WTC11 (cell line): ENCODE measurements at regions not wholly inside any gene's neighbourhood (a gene's known extent, or its start where the extent isn't known, plus 50 kb on each side); places are given as distances from the start of the nearest gene placed in this dataset.

ENCODE experiments used
- ATAC-seq: fragments of 200-7000 bp; cut with Tn5 transposase; 2 replicates; pipeline ENCODE4 v1.10.0; 2021; ENCODE audit warnings: mild to moderate bottlenecking, moderate library complexity
- CTCF ChIA-PET: fragments of 300-600 bp; sonication (Branson Sonifier 250); formaldehyde crosslinking; loops from one replicate; lab custom pipeline; 2021; ENCODE audit warnings: antibody characterized with exemption; lab: Charles Lee
- POLR2A ChIA-PET: fragments of 350-600 bp; sonication (Branson Sonifier 250); formaldehyde crosslinking; loops from one replicate; lab custom pipeline; 2021; ENCODE audit warnings: antibody characterized with exemption; lab: Charles Lee
- DNase-seq: peaks from one replicate; pipeline ENCODE4 v3.0.0; 2021; ENCODE audit warnings: low spot score
- H3K27ac Mint-ChIP-seq: 2 replicates; pipeline ENCODE4 v1.8.0; 2021; ENCODE audit warnings: mixed read lengths
- H3K27me3 Mint-ChIP-seq: 2 replicates; pipeline ENCODE4 v1.8.0; 2021; ENCODE audit warnings: low read depth, mild to moderate bottlenecking, moderate library complexity, mixed read lengths
- H3K36me3 Mint-ChIP-seq: 2 replicates; pipeline ENCODE4 v1.8.0; 2021; ENCODE audit warnings: mixed read lengths
- H3K4me1 Mint-ChIP-seq: 2 replicates; pipeline ENCODE4 v1.8.0; 2022; ENCODE audit warnings: mixed read lengths
- H3K4me3 Mint-ChIP-seq: 2 replicates; pipeline ENCODE4 v1.8.0; 2021; ENCODE audit warnings: mild to moderate bottlenecking, moderate library complexity, mixed read lengths
- H3K9me3 Mint-ChIP-seq: 2 replicates; pipeline ENCODE4 v1.8.0; 2021; ENCODE audit warnings: mixed read lengths
- AR ChIP-seq: fragments of 250-450 bp; sonication (Bioruptor Pico); IDR thresholded peaks from 2 replicates; pipeline ENCODE4 v1.9.0; 2021; ENCODE audit warnings: mild to moderate bottlenecking
- CDX4 ChIP-seq: fragments of 250-450 bp; sonication (Bioruptor Pico); IDR thresholded peaks from 2 replicates; pipeline ENCODE4 v1.9.0; 2021; ENCODE audit warnings: moderate library complexity, mild to moderate bottlenecking, inconsistent platforms, borderline replicate concordance
- E2F5 ChIP-seq: sonication (generic); formaldehyde crosslinking; IDR thresholded peaks from 2 replicates; pipeline ENCODE4 v1.8.1; 2022; ENCODE audit warnings: mild to moderate bottlenecking, moderate library complexity, missing genetic modification reagents
- ELF4 ChIP-seq: sonication (generic); formaldehyde crosslinking; IDR thresholded peaks from 2 replicates; pipeline ENCODE4 v1.8.1; 2022; ENCODE audit warnings: low read depth, mild to moderate bottlenecking, moderate library complexity, missing genetic modification reagents
- ETV6 ChIP-seq: sonication (generic); formaldehyde crosslinking; IDR thresholded peaks from 2 replicates; pipeline ENCODE4 v1.8.1; 2022; ENCODE audit warnings: mild to moderate bottlenecking, missing genetic modification reagents
- GRHL2 ChIP-seq: fragments of 250-450 bp; sonication (Bioruptor Pico); IDR thresholded peaks from 2 replicates; pipeline ENCODE4 v1.8.0; 2022; ENCODE audit warnings: mild to moderate bottlenecking, moderate library complexity; ENCODE audit not compliant: insufficient replicate concordance, severe bottlenecking
- HMGXB4 ChIP-seq: sonication (generic); formaldehyde crosslinking; IDR thresholded peaks from 2 replicates; pipeline ENCODE4 v1.8.1; 2023; ENCODE audit warnings: mild to moderate bottlenecking, moderate library complexity, missing genetic modification reagents
- JAZF1 ChIP-seq: fragments of 250-450 bp; sonication (Bioruptor Pico); IDR thresholded peaks from 2 replicates; pipeline ENCODE4 v1.9.0; 2021; ENCODE audit warnings: moderate library complexity, mild to moderate bottlenecking, inconsistent platforms
- NFYB ChIP-seq: sonication (generic); formaldehyde crosslinking; conservative IDR thresholded peaks from 2 replicates; pipeline ENCODE4 v1.8.0; 2022; ENCODE audit warnings: low read depth, missing genetic modification reagents
- SOX15 ChIP-seq: fragments of 250-450 bp; sonication (Bioruptor Pico); IDR thresholded peaks from 2 replicates; pipeline ENCODE4 v1.9.0; 2021; ENCODE audit warnings: mild to moderate bottlenecking
- SP1 ChIP-seq: sonication (generic); formaldehyde crosslinking; conservative IDR thresholded peaks from 2 replicates; pipeline ENCODE4 v1.8.1; 2022; ENCODE audit warnings: missing genetic modification reagents
- TEAD1 ChIP-seq: sonication (generic); formaldehyde crosslinking; IDR thresholded peaks from 2 replicates; pipeline ENCODE4 v1.8.0; 2022; ENCODE audit warnings: mild to moderate bottlenecking, missing genetic modification reagents
- TEAD4 ChIP-seq: sonication (generic); formaldehyde crosslinking; IDR thresholded peaks from 2 replicates; pipeline ENCODE4 v1.8.0; 2022; ENCODE audit warnings: mild to moderate bottlenecking, missing genetic modification reagents
- USF2 ChIP-seq: sonication (generic); formaldehyde crosslinking; IDR thresholded peaks from 2 replicates; pipeline ENCODE4 v1.8.1; 2023; ENCODE audit warnings: mild to moderate bottlenecking, missing genetic modification reagents, moderate library complexity
- ZBTB21 ChIP-seq: sonication (generic); formaldehyde crosslinking; IDR thresholded peaks from 2 replicates; pipeline ENCODE4 v1.8.1; 2023; ENCODE audit warnings: mild to moderate bottlenecking, missing genetic modification reagents, borderline replicate concordance
- ZNF281 ChIP-seq: sonication (generic); formaldehyde crosslinking; IDR thresholded peaks from 2 replicates; pipeline ENCODE4 v1.8.0; 2023; ENCODE audit warnings: mild to moderate bottlenecking, missing genetic modification reagents
- ZNF396 ChIP-seq: fragments of 250-450 bp; sonication (Bioruptor Pico); IDR thresholded peaks from 2 replicates; pipeline ENCODE4 v1.8.0; 2021; ENCODE audit warnings: mild to moderate bottlenecking, moderate library complexity, borderline replicate concordance
- TF ChIP-seq, protein P1 (sequence below): sonication (generic); formaldehyde crosslinking; IDR thresholded peaks from 2 replicates; pipeline ENCODE4 v1.8.1; 2022; ENCODE audit warnings: low read depth, mild to moderate bottlenecking, moderate library complexity, missing genetic modification reagents, borderline replicate concordance
- TF ChIP-seq, protein P2 (sequence below): sonication (generic); formaldehyde crosslinking; IDR thresholded peaks from 2 replicates; pipeline ENCODE4 v1.8.0; 2022; ENCODE audit warnings: mild to moderate bottlenecking, missing genetic modification reagents

- Mint-ChIP-seq H3K9me3 (peaks cover 10% of the 10 kb centered on the region; the same call in 1 of the 2 replicates), H3K4me3 (no peak overlapping the region), H3K27me3 (peaks cover 4% of the 10 kb centered on the region), H3K4me1 (peaks cover 46% of the 10 kb centered on the region), H3K27ac (peak overlapping the region; percentile 8; the same call in 1 of the 2 replicates), H3K36me3 (no peaks in the 10 kb centered on the region)
- CTCF ChIA-PET = no interaction called here
- POLR2A ChIA-PET = interaction anchor here (0.7 kb wide), 1 partner anchor 273 kb away, joined by 3 read pairs; no protein-coding TSS in a partner anchor
- TF ChIP-seq, protein P1, sequence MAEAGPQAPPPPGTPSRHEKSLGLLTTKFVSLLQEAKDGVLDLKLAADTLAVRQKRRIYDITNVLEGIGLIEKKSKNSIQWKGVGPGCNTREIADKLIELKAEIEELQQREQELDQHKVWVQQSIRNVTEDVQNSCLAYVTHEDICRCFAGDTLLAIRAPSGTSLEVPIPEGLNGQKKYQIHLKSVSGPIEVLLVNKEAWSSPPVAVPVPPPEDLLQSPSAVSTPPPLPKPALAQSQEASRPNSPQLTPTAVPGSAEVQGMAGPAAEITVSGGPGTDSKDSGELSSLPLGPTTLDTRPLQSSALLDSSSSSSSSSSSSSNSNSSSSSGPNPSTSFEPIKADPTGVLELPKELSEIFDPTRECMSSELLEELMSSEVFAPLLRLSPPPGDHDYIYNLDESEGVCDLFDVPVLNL (CRISPR knock-in tag) = no peak
- TF ChIP-seq ZNF396 (CRISPR knock-in tag) (no peak), USF2 (CRISPR knock-in tag) (no peak), ETV6 (CRISPR knock-in tag) (no peak), TEAD1 (CRISPR knock-in tag) (no peak), ZBTB21 (CRISPR knock-in tag) (no peak), SP1 (CRISPR knock-in tag) (no peak), CDX4 (CRISPR knock-in tag) (no peak), GRHL2 (CRISPR knock-in tag) (no peak), ZNF281 (CRISPR knock-in tag) (no peak), NFYB (CRISPR knock-in tag) (no peak), ELF4 (CRISPR knock-in tag) (no peak), TEAD4 (CRISPR knock-in tag) (no peak), JAZF1 (CRISPR knock-in tag) (no peak), SOX15 (CRISPR knock-in tag) (no peak), E2F5 (CRISPR knock-in tag) (no peak), HMGXB4 (no peak), AR (CRISPR knock-in tag) (no peak)
- TF ChIP-seq, protein P2, sequence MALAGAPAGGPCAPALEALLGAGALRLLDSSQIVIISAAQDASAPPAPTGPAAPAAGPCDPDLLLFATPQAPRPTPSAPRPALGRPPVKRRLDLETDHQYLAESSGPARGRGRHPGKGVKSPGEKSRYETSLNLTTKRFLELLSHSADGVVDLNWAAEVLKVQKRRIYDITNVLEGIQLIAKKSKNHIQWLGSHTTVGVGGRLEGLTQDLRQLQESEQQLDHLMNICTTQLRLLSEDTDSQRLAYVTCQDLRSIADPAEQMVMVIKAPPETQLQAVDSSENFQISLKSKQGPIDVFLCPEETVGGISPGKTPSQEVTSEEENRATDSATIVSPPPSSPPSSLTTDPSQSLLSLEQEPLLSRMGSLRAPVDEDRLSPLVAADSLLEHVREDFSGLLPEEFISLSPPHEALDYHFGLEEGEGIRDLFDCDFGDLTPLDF = no peak
- ATAC-seq (peak; percentile 51), DNase-seq (no peak)
Observed at GRCh38 chr9:2359891-2360471, 261.6 kb upstream of the VLDLR start.
